Bronchial epithelial cell (primary cell): ENCODE measurements at regions not wholly inside any gene's neighbourhood (a gene's known extent, or its start where the extent isn't known, plus 50 kb on each side); places are given as distances from the start of the nearest gene placed in this dataset.

Source experiments
- DNase-seq: peaks from one replicate; pipeline ENCODE4 v3.0.0-alpha.2; 2010; ENCODE audit warnings: low read depth
- FAIRE-seq: peaks from 2 replicates; lab custom pipeline; 2011; peaks lifted over from hg19 to GRCh38; lab: Jason Lieb, UNC
- H3K27me3 ChIP-seq: 2 replicates; pipeline ENCODE4 v1.5.1; 2011; ENCODE audit warnings: low read length; ENCODE audit not compliant: control insufficient read depth, insufficient read depth
- H3K36me3 ChIP-seq: 2 replicates; pipeline ENCODE4 v1.5.1; 2011; ENCODE audit warnings: low read length; ENCODE audit not compliant: control insufficient read depth, insufficient read depth
- H3K4me3 ChIP-seq: 2 replicates; pipeline ENCODE4 v1.5.1; 2011; ENCODE audit warnings: mild to moderate bottlenecking, low read depth, low read length, control low read depth
- CTCF ChIP-seq: IDR thresholded peaks from 2 replicates; pipeline ENCODE4 v1.5.1; 2011; ENCODE audit warnings: mild to moderate bottlenecking, moderate library complexity, low read length, control low read depth, inconsistent platforms; ENCODE audit not compliant: insufficient read depth, severe bottlenecking

- peak; percentile 18 for DNase-seq
- FAIRE-seq: no peak
- Histone ChIP-seq H3K4me3 (no peak overlapping the region), H3K27me3 (no peaks in the 10 kb centered on the region), H3K36me3 (no peaks in the 10 kb centered on the region)
- TF ChIP-seq CTCF: no peak
These were observed 60.7 kb upstream of the FOXK1 start for GRCh38 chr7:4621396-4621795.

- FAIRE-seq: no peak
These were observed 55.7 kb upstream of the FOXK1 start for GRCh38 chr7:4626318-4626845.

GRCh38 chr7:4629287-4629895 lies 52.7 kb upstream of the FOXK1 start:
- DNase-seq (no peak), FAIRE-seq (no peak)
- Histone ChIP-seq H3K4me3 (no peak overlapping the region), H3K27me3 (no peaks in the 10 kb centered on the region), H3K36me3 (no peaks in the 10 kb centered on the region)
- no peak for TF ChIP-seq CTCF

More at GRCh38 chr7:4626318-4626845, 55.7 kb upstream of the FOXK1 start:
- no peak overlapping the region for H3K4me3 ChIP-seq
- no peaks in the 10 kb centered on the region for H3K27me3 ChIP-seq
- TF ChIP-seq CTCF: no peak
- DNase-seq: no peak
- no peaks in the 10 kb centered on the region for H3K36me3 ChIP-seq

- DNase-seq (peak; percentile 84), FAIRE-seq (peak; percentile 97)
- no peaks in the 10 kb centered on the region for H3K27me3 ChIP-seq
- peak overlapping the region; percentile 28 for H3K4me3 ChIP-seq
- TF ChIP-seq CTCF: peak; percentile 88
- no peaks in the 10 kb centered on the region for H3K36me3 ChIP-seq
These were observed 50.5 kb upstream of the FOXK1 start for GRCh38 chr7:4631380-4632179.
